HG03342 (cell line): ENCODE measurements at regions not wholly inside any gene's neighbourhood (a gene's known extent, or its start where the extent isn't known, plus 50 kb on each side); places are given as distances from the start of the nearest gene placed in this dataset.

Experiments used
- ATAC-seq: cut with Tn5 transposase; IDR thresholded peaks from one replicate; pipeline ENCODE4 v1.9.1; 2021; ENCODE audit warnings: mild to moderate bottlenecking, moderate library complexity; ENCODE audit not compliant: unreplicated experiment

GRCh38 chr3:27935492-27935891 lies 213.4 kb upstream of the EOMES start:
- no peak for ATAC-seq

GRCh38 chr3:27939521-27939920 lies 217.4 kb upstream of the EOMES start:
- no peak for ATAC-seq

- no peak for ATAC-seq
Observed at GRCh38 chr3:27939940-27940339, 217.8 kb upstream of the EOMES start.

- no peak for ATAC-seq
Observed at GRCh38 chr3:27943106-27943505, 221.0 kb upstream of the EOMES start.

- no peak for ATAC-seq
Observed at GRCh38 chr3:27945229-27945628, 223.1 kb upstream of the EOMES start.

DNA sequence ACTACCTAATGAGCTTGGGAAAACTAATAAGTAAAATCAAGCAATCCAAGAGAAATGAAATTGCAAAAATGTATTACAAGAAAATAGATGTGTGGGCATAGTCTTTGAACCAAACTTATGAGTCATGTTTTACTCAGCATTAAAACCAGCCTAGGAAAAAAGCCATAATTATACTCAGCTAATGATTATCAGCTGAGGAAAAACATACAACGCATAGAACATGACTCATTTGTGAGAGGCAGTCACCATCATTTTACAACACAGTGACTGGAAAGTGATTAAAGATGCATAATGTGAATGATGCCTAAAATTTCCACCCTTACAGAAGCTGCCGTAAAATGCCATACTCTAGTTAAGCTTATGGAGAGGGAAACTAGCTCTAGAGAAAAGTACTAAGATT lies 238.0 kb upstream of the EOMES start:
- ATAC-seq = no peak

GRCh38 chr3:27963519-27963918 lies 241.4 kb upstream of the EOMES start:
- ATAC-seq = no peak

- no peak for ATAC-seq
Observed at GRCh38 chr3:27971600-27971999, 249.5 kb upstream of the EOMES start.

DNA sequence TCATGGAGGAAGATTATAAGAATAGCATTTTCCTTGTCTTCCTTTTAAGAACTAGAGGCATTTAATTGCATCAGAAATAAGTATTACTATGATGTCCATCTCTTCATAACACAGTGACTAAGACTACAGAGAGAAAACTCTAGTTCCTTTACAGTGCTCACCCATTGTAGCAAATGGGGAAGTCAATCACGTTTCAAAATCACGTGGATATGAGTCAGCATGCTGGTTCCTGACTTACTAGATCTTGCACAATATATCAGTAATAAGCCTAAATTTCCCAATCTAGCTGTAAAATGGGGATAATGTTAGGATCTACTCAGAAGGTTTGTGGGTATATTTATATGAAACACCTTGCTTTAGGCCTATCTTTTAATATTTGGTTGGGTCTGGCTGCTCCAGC lies 254.8 kb upstream of the EOMES start:
- no peak for ATAC-seq

DNA sequence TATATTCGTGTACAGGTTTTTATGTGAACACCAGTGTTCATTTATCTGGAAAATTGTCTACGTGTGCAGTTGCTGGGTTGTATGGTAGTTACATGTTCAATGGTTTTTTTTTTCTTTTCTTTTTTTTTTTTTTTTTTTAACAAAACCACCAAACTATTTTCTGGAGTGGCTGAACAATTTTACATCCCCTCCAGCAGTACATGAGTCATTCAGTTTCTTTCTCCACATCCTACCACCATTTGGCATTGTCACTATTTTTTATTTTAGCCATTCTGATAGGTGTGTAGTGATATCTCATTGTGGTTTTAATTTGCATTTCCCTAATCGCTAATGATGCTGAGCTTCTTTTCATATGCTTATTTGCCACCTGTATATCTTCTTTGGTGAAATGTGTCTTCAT lies 256.3 kb upstream of the EOMES start:
- no peak for ATAC-seq

- ATAC-seq = no peak
Observed at GRCh38 chr3:27985369-27986035, 255.9 kb upstream of the CMC1 start.

DNA sequence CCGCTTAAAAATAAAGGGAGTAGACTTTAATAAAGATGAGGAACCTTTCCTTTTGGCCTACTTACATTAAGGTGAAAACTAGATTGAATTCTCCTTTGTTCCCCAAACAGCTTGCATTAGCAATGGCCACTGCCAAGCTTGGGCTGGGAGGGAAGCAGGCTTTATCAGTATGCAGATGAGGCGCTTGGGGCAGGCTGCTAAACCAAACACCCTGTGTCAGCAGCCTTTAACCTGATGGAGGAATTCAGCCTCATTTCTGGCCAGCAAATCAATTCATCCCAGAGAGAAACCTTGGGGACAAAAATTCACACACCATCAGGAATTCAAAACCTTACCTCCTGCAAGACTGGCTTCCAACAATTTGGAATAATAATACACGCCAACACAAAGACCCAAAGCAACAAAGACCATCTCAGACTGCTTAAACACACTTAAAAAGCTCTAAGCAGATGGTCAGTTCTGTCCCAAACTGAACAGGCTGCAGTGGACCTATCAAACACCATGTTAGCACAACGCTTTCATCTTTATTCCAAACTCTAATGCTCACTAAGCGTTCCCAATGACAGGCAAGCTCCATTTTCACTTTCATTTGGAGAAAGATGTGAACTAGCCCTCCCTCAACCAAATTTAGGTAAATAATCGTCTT lies 255.1 kb upstream of the CMC1 start:
- no peak for ATAC-seq

- ATAC-seq = no peak
Observed at GRCh38 chr3:27990324-27990723, 251.1 kb upstream of the CMC1 start.

- ATAC-seq = no peak
Observed at GRCh38 chr3:27990837-27991236, 250.6 kb upstream of the CMC1 start.

DNA sequence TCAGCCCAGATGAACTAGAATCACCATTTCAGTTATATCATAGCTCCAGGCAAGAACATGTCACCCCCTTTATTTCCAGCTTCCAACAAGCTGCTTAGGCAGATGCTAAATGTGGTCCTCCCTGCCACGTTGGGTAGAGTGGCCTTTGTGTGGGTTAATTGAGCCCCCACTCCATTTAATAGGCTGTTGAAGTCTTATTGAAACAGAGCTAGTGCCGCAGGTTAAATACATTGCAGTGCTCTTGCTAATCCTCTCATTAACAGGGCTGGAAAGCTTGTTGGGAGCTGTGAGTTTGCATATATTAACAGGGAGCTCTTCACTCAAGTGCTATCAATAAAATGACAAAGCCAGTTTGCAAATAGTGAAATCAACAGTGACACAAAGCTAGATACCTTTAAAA lies 248.4 kb upstream of the CMC1 start:
- no peak for ATAC-seq

GRCh38 chr3:28000608-28001007 lies 240.8 kb upstream of the CMC1 start:
- ATAC-seq = no peak

GRCh38 chr3:28008235-28008634 lies 233.2 kb upstream of the CMC1 start:
- ATAC-seq = no peak

DNA sequence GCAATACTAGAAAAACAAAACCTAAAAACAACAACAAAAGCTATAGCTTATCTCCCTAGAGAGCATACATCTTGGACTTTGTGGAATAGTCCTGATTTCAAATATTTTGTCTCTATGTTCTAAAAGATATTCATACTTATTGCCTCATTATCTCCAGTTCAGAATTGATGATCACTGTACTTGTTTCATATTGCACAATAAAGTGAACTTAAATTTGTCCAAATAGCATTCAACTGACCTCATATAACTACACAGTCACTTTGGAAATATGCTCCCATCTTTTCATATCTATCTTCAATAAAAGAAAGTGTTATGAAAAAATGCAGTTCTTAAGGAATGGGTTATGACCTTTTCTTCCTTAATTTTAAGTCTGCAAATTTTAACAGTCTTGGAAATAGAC lies 228.6 kb upstream of the CMC1 start:
- ATAC-seq = no peak

- no peak for ATAC-seq
Observed at GRCh38 chr3:28013864-28014473, 227.4 kb upstream of the CMC1 start.

DNA sequence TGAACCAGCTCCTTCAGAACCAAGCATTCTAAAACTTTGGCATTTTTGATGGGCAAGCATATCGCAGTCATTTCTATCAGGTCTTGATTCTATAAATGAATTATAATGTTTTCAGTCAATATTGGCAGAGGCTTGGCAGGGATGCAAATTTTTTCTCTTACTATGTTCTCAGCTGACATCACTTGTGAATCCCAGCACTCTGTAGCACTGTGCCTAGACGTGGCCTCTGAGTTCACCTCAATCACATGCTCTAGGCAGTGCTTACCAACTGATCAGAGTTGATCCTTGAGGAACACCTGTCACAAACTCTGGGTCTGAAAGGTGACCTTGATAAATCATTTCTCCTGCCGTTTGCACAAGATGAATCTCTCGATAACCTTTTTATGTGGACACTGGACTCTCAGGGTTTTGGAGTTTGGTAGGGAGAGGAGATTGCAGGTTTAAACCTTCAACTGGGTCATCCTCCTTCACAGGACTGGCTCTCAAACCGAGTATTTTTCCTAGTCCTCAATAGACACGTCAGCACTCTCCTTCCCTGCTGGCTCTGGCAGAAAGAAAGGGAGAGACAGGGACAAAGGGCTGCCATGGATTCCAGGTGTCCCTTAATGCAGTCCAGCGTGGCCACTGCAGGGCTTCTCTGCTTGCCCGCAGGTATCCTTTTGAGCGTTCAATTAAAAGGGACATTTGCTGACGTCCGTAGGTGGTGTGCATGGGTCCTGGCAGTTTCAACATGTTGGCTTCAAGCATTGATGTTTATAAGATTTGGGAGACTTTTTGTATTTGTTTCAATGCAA lies 222.3 kb upstream of the CMC1 start:
- ATAC-seq = no peak

DNA sequence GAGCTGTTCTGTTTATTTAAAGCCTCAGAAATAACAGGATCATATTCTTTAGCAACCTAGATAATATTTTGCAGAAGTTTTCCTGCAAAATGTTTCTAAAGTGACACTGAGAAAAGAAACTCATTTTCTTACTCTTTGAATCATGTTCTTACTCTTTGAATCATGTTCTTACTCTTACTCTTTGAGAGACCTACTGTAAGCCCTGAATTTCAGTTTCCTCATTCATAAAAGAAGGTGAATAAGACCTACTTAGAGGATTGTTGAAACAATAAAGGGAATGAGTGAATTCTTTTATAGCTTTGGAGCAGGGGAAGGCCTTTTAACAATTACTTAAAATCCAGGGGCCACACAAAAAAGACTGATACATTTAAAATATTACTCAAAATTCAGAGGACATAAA lies 221.7 kb upstream of the CMC1 start:
- no peak for ATAC-seq

- no peak for ATAC-seq
Observed at GRCh38 chr3:28022916-28023315, 218.5 kb upstream of the CMC1 start.
